HG03060 (cell line): ENCODE measurements at regions not wholly inside any gene's neighbourhood (a gene's known extent, or its start where the extent isn't known, plus 50 kb on each side); places are given as distances from the start of the nearest gene placed in this dataset.
A peak's percentile ranks its signal among the peaks of the same experiment; 100 is the strongest.

Experiments used
- ATAC-seq: cut with Tn5 transposase; IDR thresholded peaks from one replicate; pipeline ENCODE4 v1.9.1; 2021; ENCODE audit warnings: low read depth, moderate number of reproducible peaks; ENCODE audit not compliant: unreplicated experiment

DNA sequence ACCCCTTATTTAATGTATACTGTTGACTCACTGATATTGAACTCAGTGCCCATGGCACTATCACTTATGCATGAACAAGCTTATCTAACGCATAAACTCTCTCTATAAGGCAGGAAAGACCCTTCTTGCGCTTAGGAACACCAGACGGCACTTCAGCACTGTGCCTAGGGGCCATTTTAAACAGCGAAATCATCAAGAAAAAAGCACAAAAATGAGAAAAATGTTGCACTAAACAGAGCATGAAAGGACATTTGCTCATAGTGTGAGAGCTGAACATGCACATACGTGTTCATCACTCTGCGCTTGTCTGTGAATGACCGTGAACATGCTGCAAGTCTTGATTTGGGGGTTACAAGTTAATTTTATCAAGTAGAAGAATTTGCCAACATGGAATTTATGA is 109.6 kb downstream of the WDR11 start:
- no peak for ATAC-seq

- ATAC-seq: no peak
Observed at GRCh38 chr10:120961795-120962755, 110.9 kb downstream of the WDR11 start.

DNA sequence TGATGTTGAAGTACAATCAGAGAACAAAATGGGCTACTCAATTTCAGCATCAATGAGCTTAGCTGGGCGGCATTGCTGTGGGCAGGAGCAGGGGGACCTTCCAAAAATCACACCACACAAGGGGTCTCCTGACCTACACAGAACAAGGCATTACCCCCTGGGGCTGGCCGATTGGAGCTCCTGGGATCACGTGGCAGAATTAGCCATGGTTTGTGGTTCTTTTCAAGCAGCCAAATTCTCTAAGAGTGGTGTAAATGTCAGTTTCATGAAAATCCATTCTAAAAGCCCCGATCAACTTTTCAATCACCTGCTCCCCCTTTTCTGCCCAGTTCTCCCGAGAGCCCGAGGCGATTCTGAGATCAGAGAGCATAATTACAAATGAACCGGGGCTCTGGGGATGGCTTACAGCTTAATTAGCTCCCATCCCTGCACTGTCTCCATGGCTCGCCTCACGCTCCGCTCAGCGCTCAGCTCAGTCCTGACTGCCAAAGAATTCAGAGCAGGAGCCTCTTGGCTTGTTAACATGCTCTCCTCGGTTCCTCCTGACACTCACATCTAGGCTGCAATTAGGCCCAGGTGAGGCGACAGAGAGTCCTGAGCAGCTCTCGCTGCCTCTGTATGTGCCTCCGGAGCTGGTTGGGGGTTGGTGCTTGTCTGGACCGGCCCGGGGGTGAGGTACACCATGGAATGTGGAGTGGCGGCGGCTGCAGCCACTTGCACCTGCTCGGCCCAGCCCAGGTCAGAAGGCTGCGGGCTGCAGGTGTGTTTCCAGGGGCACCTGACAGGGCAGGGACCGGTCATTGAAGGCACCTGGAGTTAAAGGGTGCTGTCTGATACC is 111.8 kb downstream of the WDR11 start:
- no peak for ATAC-seq

DNA sequence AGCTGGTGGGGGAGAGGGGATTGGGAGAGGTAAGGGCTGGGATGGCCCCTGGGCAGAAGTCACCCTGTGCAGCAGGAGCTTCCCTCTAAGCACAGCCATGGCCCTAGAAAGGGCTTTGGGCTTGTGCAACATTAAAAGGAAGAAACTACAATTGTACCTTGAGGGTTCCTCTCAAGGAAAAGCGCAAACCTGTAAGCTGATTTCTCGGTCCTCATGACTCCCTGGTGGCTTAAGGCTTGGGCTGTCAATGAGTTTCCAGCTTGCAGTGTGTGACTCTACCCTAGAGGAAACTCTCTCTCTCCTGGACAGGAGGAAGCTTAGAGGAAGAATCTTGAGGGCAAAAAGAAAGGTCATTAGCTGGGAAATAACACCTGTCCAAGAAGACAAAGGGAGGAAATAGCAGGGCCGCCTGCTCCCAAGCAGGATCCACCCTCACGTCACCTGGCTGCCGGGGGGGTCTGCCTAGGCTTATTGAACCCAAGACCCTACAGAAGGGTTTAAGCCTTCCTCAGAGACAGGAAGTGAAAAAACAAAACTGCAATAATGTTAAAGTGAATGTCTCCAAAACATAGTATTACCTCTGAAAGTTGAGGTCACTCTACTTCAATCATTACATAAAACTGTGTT is 112.5 kb downstream of the WDR11 start:
- ATAC-seq: no peak

GRCh38 chr10:120966657-120967045 is 115.5 kb downstream of the WDR11 start:
- no peak for ATAC-seq

- ATAC-seq: peak; percentile 61
Observed at GRCh38 chr10:120969219-120969645, 118.1 kb downstream of the WDR11 start.

- no peak for ATAC-seq
Observed at GRCh38 chr10:120970595-120971529, 119.7 kb downstream of the WDR11 start.

DNA sequence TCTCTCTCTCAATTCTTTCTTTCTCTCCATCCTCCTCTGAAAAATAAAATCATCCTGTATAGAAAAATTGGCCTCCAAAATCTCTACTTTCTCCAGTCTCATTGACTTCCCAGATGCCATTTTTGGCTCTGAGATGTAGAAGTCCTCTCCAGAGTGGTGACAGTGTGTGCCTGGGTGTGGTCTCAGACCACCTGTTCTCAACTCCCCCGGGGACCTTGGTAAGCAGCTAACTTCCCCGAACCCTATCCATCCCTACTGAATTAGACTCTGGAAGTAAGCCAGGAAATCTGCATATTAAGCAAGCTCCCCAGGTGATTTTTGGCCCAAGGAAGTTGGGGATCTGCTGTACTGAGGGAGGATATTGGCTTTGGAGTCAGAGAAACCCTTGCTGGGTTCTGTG is 120.5 kb downstream of the WDR11 start:
- no peak for ATAC-seq

GRCh38 chr10:120972259-120972658 is 121.1 kb downstream of the WDR11 start:
- no peak for ATAC-seq

DNA sequence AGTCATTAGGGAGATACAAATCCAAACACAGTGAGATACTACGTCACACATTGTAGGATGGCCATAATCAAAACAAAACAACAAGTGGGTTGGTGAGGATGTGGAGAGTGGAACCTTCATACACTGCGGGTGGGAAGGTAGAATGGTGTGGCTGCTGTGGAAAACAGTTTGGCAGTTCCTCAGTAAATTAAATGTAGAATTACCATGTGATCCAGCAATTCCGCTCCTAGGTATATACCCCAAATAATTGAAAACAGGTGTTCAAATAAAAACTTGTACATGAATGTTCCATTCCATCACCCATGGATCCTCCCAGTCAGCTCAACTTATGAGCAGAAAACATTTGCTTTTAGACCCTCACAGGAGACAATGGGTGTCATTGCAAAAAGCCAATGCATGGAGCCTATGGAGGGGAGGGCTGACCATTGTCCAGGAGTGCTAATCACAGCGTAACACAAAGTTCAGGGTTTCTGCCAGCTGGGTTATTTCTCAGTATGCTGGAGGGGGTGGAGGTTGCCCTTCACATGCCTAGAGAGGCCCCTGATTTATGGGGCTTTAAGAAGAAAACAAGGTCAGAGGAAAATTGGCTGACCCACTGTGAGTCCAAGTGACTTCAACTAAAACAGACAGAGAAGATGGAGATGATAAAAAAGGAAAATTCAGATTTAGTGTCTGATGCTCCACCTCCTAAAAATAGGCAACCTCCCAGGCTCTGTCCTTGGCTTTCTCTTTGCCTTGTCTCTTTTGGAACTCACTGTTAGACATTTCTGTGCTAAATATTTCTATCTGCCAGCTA is 124.1 kb downstream of the WDR11 start:
- ATAC-seq: no peak

- ATAC-seq: no peak
Observed at GRCh38 chr10:120975868-120976225, 124.7 kb downstream of the WDR11 start.

DNA sequence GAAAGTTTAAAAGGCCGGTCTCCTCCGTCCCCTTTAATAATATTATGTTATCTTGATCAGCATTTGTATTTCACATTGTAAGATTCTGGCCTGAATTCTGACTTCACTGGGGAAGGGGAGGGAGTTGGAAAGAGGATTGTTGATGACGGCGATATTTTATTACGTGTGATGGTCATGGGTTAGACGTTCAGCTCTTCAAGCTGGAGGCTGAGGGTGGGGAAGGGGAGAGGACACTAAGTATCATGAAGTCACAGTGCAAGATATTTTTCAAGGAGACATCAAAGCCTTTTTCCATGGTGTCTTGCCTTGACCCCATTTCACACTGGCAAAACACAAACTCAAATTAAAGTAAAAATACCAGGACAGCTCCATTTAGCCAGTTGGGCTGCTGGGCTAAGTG is 126.7 kb downstream of the WDR11 start:
- ATAC-seq: no peak

GRCh38 chr10:120978589-120979252 is 127.6 kb downstream of the WDR11 start:
- ATAC-seq: no peak

GRCh38 chr10:120979435-120980278 is 128.5 kb downstream of the WDR11 start:
- no peak for ATAC-seq

GRCh38 chr10:120980279-120981255 is 129.4 kb downstream of the WDR11 start:
- no peak for ATAC-seq

DNA sequence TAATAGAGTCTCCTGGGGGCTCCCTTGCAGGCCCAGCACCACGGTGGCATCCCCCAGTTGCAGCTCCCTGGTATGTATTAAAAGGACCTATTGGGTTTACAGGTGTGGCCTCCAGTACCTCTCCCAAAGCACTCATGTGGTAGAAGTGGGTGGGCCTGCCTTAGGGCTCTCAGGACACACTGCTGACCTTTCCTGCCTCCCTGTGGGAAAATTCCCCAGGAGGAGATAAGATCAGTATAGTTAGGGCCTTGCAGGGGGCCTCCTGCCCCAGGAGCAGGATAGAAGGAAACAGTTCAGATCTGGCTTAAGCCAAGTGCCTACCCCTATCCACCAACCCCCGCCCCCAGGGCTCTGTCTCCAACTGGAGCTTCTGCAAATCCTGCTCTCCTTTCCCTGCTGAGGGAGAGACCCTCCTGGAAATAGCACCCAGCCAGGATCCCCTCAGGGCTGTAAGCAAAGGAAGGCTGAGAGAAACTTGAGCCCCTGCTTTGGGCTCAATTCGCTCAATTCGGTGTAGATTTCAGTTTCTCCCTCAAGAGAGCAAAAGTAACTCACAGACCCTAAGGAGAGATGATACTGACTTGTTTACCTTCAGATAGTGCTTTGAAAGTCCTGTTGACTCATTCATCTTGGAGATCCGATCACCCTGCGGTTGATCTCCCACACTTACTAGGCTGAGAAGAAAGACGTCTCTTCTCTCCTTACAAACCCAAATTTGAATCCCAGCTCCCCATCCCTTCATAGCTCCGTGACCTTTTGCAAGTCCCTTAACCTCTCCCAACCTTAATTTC is 130.6 kb downstream of the WDR11 start:
- ATAC-seq: no peak
